ENCODE measurements at regions not wholly inside any gene's neighbourhood (a gene's known extent, or its start where the extent isn't known, plus 50 kb on each side); places are given as distances from the start of the nearest gene placed in this dataset.

- no peaks in the 10 kb centered on the region for H3K36me3 ChIP-seq (replicated peaks in 1 of 2; ENCODE audit: control insufficient read depth in 1 of 2, insufficient read depth in 2 of 2, low read length in 1 of 2)
- no peaks in the 10 kb centered on the region for H3K9me2 ChIP-seq
- CTCF ChIA-PET: interaction anchor here (0.6 to 1.6 kb wide), 5 partner anchors 12 to 1541 kb away, joined by 3 to 4 read pairs (median 3); no protein-coding TSS in a partner anchor
- H3K9me3 ChIP-seq: no peaks in the 10 kb centered on the region
- TF ChIP-seq GATA2 (CRISPR knock-in tag; IDR thresholded peaks at IDR 0.05) (no peak), USF1 (IDR thresholded peaks at IDR 0.05; ENCODE audit: borderline replicate concordance, low read depth) (no peak), USF2 (IDR thresholded peaks at IDR 0.05; ENCODE audit: borderline replicate concordance, low read depth, low read length) (no peak), EP300 (IDR thresholded peaks at IDR 0.05; ENCODE audit: borderline replicate concordance in 1 of 2, low read depth in 1 of 2, low read length in 1 of 2) (no peak), JUND (IDR thresholded peaks at IDR 0.05) (no peak), RCOR1 (IDR thresholded peaks at IDR 0.05; ENCODE audit: low read length) (no peak), FOXM1 (IDR thresholded peaks at IDR 0.05; ENCODE audit: low read depth) (no peak), GABPA (IDR thresholded peaks at IDR 0.05; ENCODE audit: low read depth) (no peak), RXRA (IDR thresholded peaks at IDR 0.05; ENCODE audit: borderline replicate concordance, low read depth) (no peak), CHD2 (IDR thresholded peaks at IDR 0.05; ENCODE audit: low read length, partially characterized antibody) (no peak), TCF12 (IDR thresholded peaks at IDR 0.05) (no peak), REST (IDR thresholded peaks at IDR 0.05; ENCODE audit: low read depth, low read length) (no peak), FOXJ3 (CRISPR knock-in tag; IDR thresholded peaks at IDR 0.05) (no peak), ELF1 (IDR thresholded peaks at IDR 0.05) (no peak)
- no peaks in the 10 kb centered on the region for H3F3A ChIP-seq (replicated peaks; ENCODE audit: insufficient read depth)
- POLR2A ChIA-PET: no interaction called here
- WGBS (ENCODE audit: low lambda C conversion rate): 71% methylated on average over 3 of the region's 6 CpGs
- DNase-seq: no peak
- H3K4me1 ChIP-seq (ENCODE audit: control insufficient read depth in 1 of 2, insufficient read depth in 2 of 2, low read depth in 1 of 2, low read length in 1 of 2): peaks cover 0 to 4% of the 10 kb centered on the region in 2 experiments; a peak in 1 of 4 replicates
- H2AFZ ChIP-seq (ENCODE audit: low read depth): no peak overlapping the region
- H3K4me2 ChIP-seq: no peak overlapping the region
- H3K9ac ChIP-seq: no peak overlapping the region
- H3K79me2 ChIP-seq (ENCODE audit: insufficient read depth): no peaks in the 10 kb centered on the region
- no peaks in the 10 kb centered on the region for H3K27me3 ChIP-seq (ENCODE audit: insufficient read depth)
- no peaks in the 10 kb centered on the region for H4K20me1 ChIP-seq (ENCODE audit: insufficient read depth)
- no peak overlapping the region for H3K27ac ChIP-seq (ENCODE audit: low read depth in 2 of 2, low read length in 1 of 2)
- H3K4me3 ChIP-seq (ENCODE audit: low read depth in 2 of 2, low read length in 1 of 2): no peak overlapping the region
Measured at GRCh38 chr12:31215518-31216232, 110.3 kb downstream of the SINHCAF start.
